ENCODE measurements at regions not wholly inside any gene's neighbourhood (a gene's known extent, or its start where the extent isn't known, plus 50 kb on each side); places are given as distances from the start of the nearest gene placed in this dataset.

- no peak overlapping the region for H3K27ac Mint-ChIP-seq
- no peak for DNase-seq
- no peaks in the 10 kb centered on the region for H3K4me1 Mint-ChIP-seq
- H3K36me3 Mint-ChIP-seq (ENCODE audit: low read depth): no peaks in the 10 kb centered on the region
- no peaks in the 10 kb centered on the region for H3K9me3 Mint-ChIP-seq
- no peak overlapping the region for H3K4me3 Mint-ChIP-seq
- ChIA-PET POLR2A (no interaction called here), CTCF (no interaction called here)
- no peaks in the 10 kb centered on the region for H3K27me3 Mint-ChIP-seq
These were observed 182.3 kb upstream of the CDYL start for GRCh38 chr6:4593951-4594350.

GRCh38 chr6:4592026-4592425, 184.2 kb upstream of the CDYL start:
- H3K36me3 Mint-ChIP-seq (ENCODE audit: low read depth): no peaks in the 10 kb centered on the region
- no peaks in the 10 kb centered on the region for H3K27me3 Mint-ChIP-seq
- ChIA-PET POLR2A (no interaction called here), CTCF (no interaction called here)
- no peaks in the 10 kb centered on the region for H3K4me1 Mint-ChIP-seq
- no peak for DNase-seq
- no peak overlapping the region for H3K27ac Mint-ChIP-seq
- H3K4me3 Mint-ChIP-seq: no peak overlapping the region
- no peaks in the 10 kb centered on the region for H3K9me3 Mint-ChIP-seq

GRCh38 chr6:4591218-4591617, 185.0 kb upstream of the CDYL start:
- H3K27me3 Mint-ChIP-seq: no peaks in the 10 kb centered on the region
- H3K36me3 Mint-ChIP-seq (ENCODE audit: low read depth): no peaks in the 10 kb centered on the region
- POLR2A ChIA-PET: no interaction called here
- H3K27ac Mint-ChIP-seq: no peak overlapping the region
- no peaks in the 10 kb centered on the region for H3K4me1 Mint-ChIP-seq
- DNase-seq: no peak
- H3K4me3 Mint-ChIP-seq: no peak overlapping the region
- CTCF ChIA-PET: no interaction called here
- H3K9me3 Mint-ChIP-seq: no peaks in the 10 kb centered on the region

GRCh38 chr6:4589295-4589694, 186.9 kb upstream of the CDYL start:
- Mint-ChIP-seq H3K36me3 (ENCODE audit: low read depth) (no peaks in the 10 kb centered on the region), H3K27me3 (no peaks in the 10 kb centered on the region), H3K9me3 (no peaks in the 10 kb centered on the region), H3K27ac (no peak overlapping the region), H3K4me1 (no peaks in the 10 kb centered on the region), H3K4me3 (no peak overlapping the region)
- no peak for DNase-seq
- ChIA-PET POLR2A (no interaction called here), CTCF (no interaction called here)

GRCh38 chr6:4588581-4588980, 187.6 kb upstream of the CDYL start:
- DNase-seq: no peak
- Mint-ChIP-seq H3K4me3 (no peak overlapping the region), H3K9me3 (no peaks in the 10 kb centered on the region), H3K27me3 (no peaks in the 10 kb centered on the region), H3K27ac (no peak overlapping the region), H3K36me3 (ENCODE audit: low read depth) (no peaks in the 10 kb centered on the region), H3K4me1 (no peaks in the 10 kb centered on the region)
- ChIA-PET POLR2A (no interaction called here), CTCF (no interaction called here)

GRCh38 chr6:4588163-4588562, 188.0 kb upstream of the CDYL start:
- H3K4me3 Mint-ChIP-seq: no peak overlapping the region

GRCh38 chr6:4587171-4587570, 189.0 kb upstream of the CDYL start:
- Mint-ChIP-seq H3K27ac (no peak overlapping the region), H3K36me3 (ENCODE audit: low read depth) (no peaks in the 10 kb centered on the region), H3K9me3 (no peaks in the 10 kb centered on the region), H3K4me1 (no peaks in the 10 kb centered on the region), H3K27me3 (no peaks in the 10 kb centered on the region), H3K4me3 (no peak overlapping the region)
- DNase-seq: no peak
- POLR2A ChIA-PET: no interaction called here
- CTCF ChIA-PET: no interaction called here

More at GRCh38 chr6:4588163-4588562, 188.0 kb upstream of the CDYL start:
- H3K36me3 Mint-ChIP-seq (ENCODE audit: low read depth): no peaks in the 10 kb centered on the region
- H3K27ac Mint-ChIP-seq: no peak overlapping the region
- no peak for DNase-seq
- no peaks in the 10 kb centered on the region for H3K27me3 Mint-ChIP-seq
- ChIA-PET CTCF (no interaction called here), POLR2A (no interaction called here)
- no peaks in the 10 kb centered on the region for H3K4me1 Mint-ChIP-seq
- H3K9me3 Mint-ChIP-seq: no peaks in the 10 kb centered on the region

GRCh38 chr6:4586469-4586859, 189.7 kb upstream of the CDYL start:
- H3K4me1 Mint-ChIP-seq: no peaks in the 10 kb centered on the region
- H3K27ac Mint-ChIP-seq: no peak overlapping the region
- no peaks in the 10 kb centered on the region for H3K9me3 Mint-ChIP-seq
- H3K27me3 Mint-ChIP-seq: no peaks in the 10 kb centered on the region
- no peaks in the 10 kb centered on the region for H3K36me3 Mint-ChIP-seq (ENCODE audit: low read depth)
- H3K4me3 Mint-ChIP-seq: no peak overlapping the region
- CTCF ChIA-PET: no interaction called here
- POLR2A ChIA-PET: no interaction called here
- DNase-seq: no peak

- no peaks in the 10 kb centered on the region for H3K4me1 Mint-ChIP-seq
- POLR2A ChIA-PET: no interaction called here
These were observed 190.3 kb upstream of the CDYL start for GRCh38 chr6:4585682-4586468.

GRCh38 chr6:4584801-4585200, 191.4 kb upstream of the CDYL start:
- no peak overlapping the region for H3K4me3 Mint-ChIP-seq
- ChIA-PET POLR2A (no interaction called here), CTCF (no interaction called here)
- no peaks in the 10 kb centered on the region for H3K27me3 Mint-ChIP-seq
- no peak for DNase-seq
- no peak overlapping the region for H3K27ac Mint-ChIP-seq
- no peaks in the 10 kb centered on the region for H3K4me1 Mint-ChIP-seq
- no peaks in the 10 kb centered on the region for H3K9me3 Mint-ChIP-seq
- no peaks in the 10 kb centered on the region for H3K36me3 Mint-ChIP-seq (ENCODE audit: low read depth)

More at GRCh38 chr6:4585682-4586468, 190.3 kb upstream of the CDYL start:
- Mint-ChIP-seq H3K27ac (no peak overlapping the region), H3K9me3 (no peaks in the 10 kb centered on the region), H3K27me3 (no peaks in the 10 kb centered on the region), H3K36me3 (ENCODE audit: low read depth) (no peaks in the 10 kb centered on the region), H3K4me3 (no peak overlapping the region)
- no peak for DNase-seq
- CTCF ChIA-PET: no interaction called here

- Mint-ChIP-seq H3K27me3 (no peaks in the 10 kb centered on the region), H3K4me3 (no peak overlapping the region), H3K27ac (no peak overlapping the region), H3K36me3 (ENCODE audit: low read depth) (no peaks in the 10 kb centered on the region), H3K9me3 (no peaks in the 10 kb centered on the region), H3K4me1 (no peaks in the 10 kb centered on the region)
- ChIA-PET CTCF (no interaction called here), POLR2A (no interaction called here)
- DNase-seq: no peak
These were observed 193.4 kb upstream of the CDYL start for GRCh38 chr6:4582506-4583417.

GRCh38 chr6:4581468-4582385, 194.5 kb upstream of the CDYL start:
- ChIA-PET POLR2A (no interaction called here), CTCF (no interaction called here)
- no peaks in the 10 kb centered on the region for H3K27me3 Mint-ChIP-seq
- DNase-seq: no peak
- no peak overlapping the region for H3K27ac Mint-ChIP-seq
- no peaks in the 10 kb centered on the region for H3K36me3 Mint-ChIP-seq (ENCODE audit: low read depth)
- no peaks in the 10 kb centered on the region for H3K9me3 Mint-ChIP-seq
- H3K4me1 Mint-ChIP-seq: no peaks in the 10 kb centered on the region
- no peak overlapping the region for H3K4me3 Mint-ChIP-seq

- CTCF ChIA-PET: no interaction called here
These were observed 195.8 kb upstream of the CDYL start for GRCh38 chr6:4580361-4580760.

More at GRCh38 chr6:4580361-4580760, 195.8 kb upstream of the CDYL start:
- H3K4me1 Mint-ChIP-seq: no peaks in the 10 kb centered on the region
- POLR2A ChIA-PET: no interaction called here
- H3K9me3 Mint-ChIP-seq: no peaks in the 10 kb centered on the region
- no peak for DNase-seq
- H3K27ac Mint-ChIP-seq: no peak overlapping the region
- H3K4me3 Mint-ChIP-seq: no peak overlapping the region
- no peaks in the 10 kb centered on the region for H3K36me3 Mint-ChIP-seq (ENCODE audit: low read depth)
- no peaks in the 10 kb centered on the region for H3K27me3 Mint-ChIP-seq
